ENCODE measurements at regions not wholly inside any gene's neighbourhood (a gene's known extent, or its start where the extent isn't known, plus 50 kb on each side); places are given as distances from the start of the nearest gene placed in this dataset.
A peak's percentile ranks its signal among the peaks of the same experiment; 100 is the strongest.

DNA sequence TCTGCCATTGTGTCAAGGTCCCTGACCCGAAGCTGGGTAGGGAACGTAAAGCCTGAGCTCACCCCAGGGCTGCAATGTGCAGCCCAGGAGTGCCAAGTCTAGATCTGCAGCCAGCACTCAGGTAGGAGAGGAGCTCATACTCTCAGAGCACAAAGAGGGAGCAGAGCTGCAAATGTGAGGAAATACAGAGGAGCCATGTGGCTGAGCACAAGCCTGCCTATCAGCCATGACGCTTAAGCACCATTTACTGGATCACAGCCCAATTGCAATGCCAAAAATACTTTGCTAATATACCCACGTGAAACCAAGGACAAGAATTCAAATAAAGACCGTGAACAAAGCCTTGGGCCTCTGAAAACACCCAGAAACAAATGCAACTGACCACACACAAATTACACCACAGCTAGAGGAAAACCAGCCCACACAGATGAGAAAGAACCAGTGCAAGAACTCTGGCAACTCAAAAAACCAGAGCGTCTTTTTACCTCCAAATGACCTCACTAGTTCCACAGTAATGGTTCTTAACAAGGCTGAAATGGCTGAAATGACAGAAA is 69.0 kb upstream of the HPF1 start:
- Histone ChIP-seq H3K79me2 (ENCODE audit: insufficient read depth, low read depth, low read length) (no peaks in the 10 kb centered on the region), H3K4me2 (ENCODE audit: low read length) (no peak overlapping the region), H3K9me3 (ENCODE audit: low read length) (no peaks in the 10 kb centered on the region), H3K4me3 (ENCODE audit: low read depth, low read length, poor library complexity, severe bottlenecking) (no peak overlapping the region), H4K20me1 (ENCODE audit: insufficient read depth, low read length) (no peaks in the 10 kb centered on the region), H3K4me1 (ENCODE audit: insufficient read depth, low read length, poor library complexity, severe bottlenecking) (no peaks in the 10 kb centered on the region), H2AFZ (ENCODE audit: low read length) (no peak overlapping the region), H3K36me3 (ENCODE audit: insufficient read depth, low read length) (no peaks in the 10 kb centered on the region), H3K9me2 (ENCODE audit: insufficient read depth, low read length) (no peaks in the 10 kb centered on the region), H3K27ac (ENCODE audit: low read depth, low read length, poor library complexity, severe bottlenecking) (no peak overlapping the region)
- intact Hi-C loops (cut with micrococcal nuclease; ENCODE audit: unreplicated experiment), result no loop called here
- ChIA-PET CTCF (ENCODE audit: unreplicated experiment) (no interaction called here), POLR2A (interaction anchor here (0.7 kb wide), 2 partner anchors 9 to 610 kb away, joined by 3 read pairs; no protein-coding TSS in a partner anchor)
- DNase-seq (ENCODE audit: low spot score), result no peak
- no TSS peak for BruUV-seq (replicated peaks)
- TF ChIP-seq, protein P1, sequence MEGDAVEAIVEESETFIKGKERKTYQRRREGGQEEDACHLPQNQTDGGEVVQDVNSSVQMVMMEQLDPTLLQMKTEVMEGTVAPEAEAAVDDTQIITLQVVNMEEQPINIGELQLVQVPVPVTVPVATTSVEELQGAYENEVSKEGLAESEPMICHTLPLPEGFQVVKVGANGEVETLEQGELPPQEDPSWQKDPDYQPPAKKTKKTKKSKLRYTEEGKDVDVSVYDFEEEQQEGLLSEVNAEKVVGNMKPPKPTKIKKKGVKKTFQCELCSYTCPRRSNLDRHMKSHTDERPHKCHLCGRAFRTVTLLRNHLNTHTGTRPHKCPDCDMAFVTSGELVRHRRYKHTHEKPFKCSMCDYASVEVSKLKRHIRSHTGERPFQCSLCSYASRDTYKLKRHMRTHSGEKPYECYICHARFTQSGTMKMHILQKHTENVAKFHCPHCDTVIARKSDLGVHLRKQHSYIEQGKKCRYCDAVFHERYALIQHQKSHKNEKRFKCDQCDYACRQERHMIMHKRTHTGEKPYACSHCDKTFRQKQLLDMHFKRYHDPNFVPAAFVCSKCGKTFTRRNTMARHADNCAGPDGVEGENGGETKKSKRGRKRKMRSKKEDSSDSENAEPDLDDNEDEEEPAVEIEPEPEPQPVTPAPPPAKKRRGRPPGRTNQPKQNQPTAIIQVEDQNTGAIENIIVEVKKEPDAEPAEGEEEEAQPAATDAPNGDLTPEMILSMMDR (conservative IDR thresholded peaks at IDR 0.05; ENCODE audit: low read length), result no peak
- TF ChIP-seq EZH2phosphoT487 (IDR thresholded peaks at IDR 0.05; ENCODE audit: borderline replicate concordance, low read depth, low read length), result no peak

DNA sequence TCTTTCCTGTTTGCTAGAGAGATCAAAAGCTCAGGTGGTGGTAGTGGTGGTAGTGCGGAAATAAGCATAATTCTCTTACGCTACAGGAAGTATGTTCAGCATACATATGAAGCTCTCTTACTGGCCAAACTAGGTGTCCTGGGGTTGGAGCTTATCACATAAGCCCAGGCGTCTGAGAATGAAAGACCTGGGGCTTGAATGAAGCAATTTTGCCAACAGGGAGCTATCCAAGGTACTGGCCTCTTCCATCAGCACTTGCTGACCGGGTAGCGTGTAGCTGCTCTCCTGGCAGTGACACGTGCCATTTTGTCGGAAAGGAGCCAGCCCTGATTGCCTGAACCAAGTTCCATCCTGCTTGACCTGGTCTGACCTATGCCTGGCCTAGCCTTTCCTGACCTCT is 65.9 kb upstream of the HPF1 start:
- no peaks in the 10 kb centered on the region for H3K9me3 ChIP-seq (ENCODE audit: low read length)
- no TSS peak for BruUV-seq (replicated peaks)
- TF ChIP-seq EZH2phosphoT487 (IDR thresholded peaks at IDR 0.05; ENCODE audit: borderline replicate concordance, low read depth, low read length), result no peak
- H3K27ac ChIP-seq (ENCODE audit: low read depth, low read length, poor library complexity, severe bottlenecking), result no peak overlapping the region
- no peak overlapping the region for H2AFZ ChIP-seq (ENCODE audit: low read length)
- no peak overlapping the region for H3K4me2 ChIP-seq (ENCODE audit: low read length)
- H4K20me1 ChIP-seq (ENCODE audit: insufficient read depth, low read length), result no peaks in the 10 kb centered on the region
- H3K9me2 ChIP-seq (ENCODE audit: insufficient read depth, low read length), result no peaks in the 10 kb centered on the region
- peaks cover 3% of the 10 kb centered on the region for H3K4me1 ChIP-seq (ENCODE audit: insufficient read depth, low read length, poor library complexity, severe bottlenecking)
- no peak overlapping the region for H3K4me3 ChIP-seq (ENCODE audit: low read depth, low read length, poor library complexity, severe bottlenecking)
- intact Hi-C loops (cut with micrococcal nuclease; ENCODE audit: unreplicated experiment), result no loop called here
- CTCF ChIA-PET (ENCODE audit: unreplicated experiment), result no interaction called here
- DNase-seq (ENCODE audit: low spot score), result peak; percentile 5
- H3K36me3 ChIP-seq (ENCODE audit: insufficient read depth, low read length), result no peaks in the 10 kb centered on the region
- POLR2A ChIA-PET, result interaction anchor here (0.6 kb wide), 1 partner anchor 157 kb away, joined by 3 read pairs; no protein-coding TSS in a partner anchor
- H3K79me2 ChIP-seq (ENCODE audit: insufficient read depth, low read depth, low read length), result no peaks in the 10 kb centered on the region

DNA sequence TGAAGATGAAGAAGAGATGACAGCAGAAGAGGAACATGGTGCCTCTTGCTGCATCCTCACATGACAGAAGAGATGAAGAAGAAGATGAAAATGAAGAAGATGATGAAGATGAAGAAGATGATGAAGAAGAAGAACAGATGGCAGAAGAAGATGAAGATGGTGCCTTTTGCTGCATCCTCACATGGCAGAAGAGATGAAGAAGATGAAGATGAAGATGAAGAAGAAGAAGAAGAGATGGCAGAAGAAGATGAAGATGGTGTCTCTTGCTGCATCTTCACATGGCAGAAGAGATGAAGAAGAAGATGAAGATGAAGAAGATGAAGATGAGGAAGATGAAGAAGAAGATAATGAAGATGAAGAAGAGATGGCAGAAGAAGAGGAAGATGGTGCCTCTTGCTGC is 63.7 kb upstream of the HPF1 start:
- ChIA-PET POLR2A (no interaction called here), CTCF (ENCODE audit: unreplicated experiment) (no interaction called here)
- Histone ChIP-seq H3K4me3 (ENCODE audit: low read depth, low read length, poor library complexity, severe bottlenecking) (no peak overlapping the region), H2AFZ (ENCODE audit: low read length) (no peak overlapping the region), H4K20me1 (ENCODE audit: insufficient read depth, low read length) (no peaks in the 10 kb centered on the region), H3K79me2 (ENCODE audit: insufficient read depth, low read depth, low read length) (no peaks in the 10 kb centered on the region), H3K27ac (ENCODE audit: low read depth, low read length, poor library complexity, severe bottlenecking) (no peak overlapping the region), H3K4me2 (ENCODE audit: low read length) (no peak overlapping the region), H3K4me1 (ENCODE audit: insufficient read depth, low read length, poor library complexity, severe bottlenecking) (peaks cover 12% of the 10 kb centered on the region), H3K9me2 (ENCODE audit: insufficient read depth, low read length) (no peaks in the 10 kb centered on the region), H3K36me3 (ENCODE audit: insufficient read depth, low read length) (no peaks in the 10 kb centered on the region), H3K9me3 (ENCODE audit: low read length) (no peaks in the 10 kb centered on the region)
- TF ChIP-seq, protein P1 (conservative IDR thresholded peaks at IDR 0.05; ENCODE audit: low read length), result no peak
- intact Hi-C loops (cut with micrococcal nuclease; ENCODE audit: unreplicated experiment), result no loop called here
- no peak for DNase-seq (ENCODE audit: low spot score)
- no TSS peak for BruUV-seq (replicated peaks)

Data from OCI-LY7 (cell line).